ENCODE measurements at regions not wholly inside any gene's neighbourhood (a gene's known extent, or its start where the extent isn't known, plus 50 kb on each side); places are given as distances from the start of the nearest gene placed in this dataset.
A peak's percentile ranks its signal among the peaks of the same experiment; 100 is the strongest.

- Histone ChIP-seq H3K9me3 (no peaks in the 10 kb centered on the region), H3K4me3 (no peak overlapping the region), H3K36me3 (no peaks in the 10 kb centered on the region), H3K27me3 (no peaks in the 10 kb centered on the region)
- peak; percentile 66 for DNase-seq
Observed at GRCh38 chr6:14499841-14500240, 382.3 kb downstream of the CD83 start.

DNA sequence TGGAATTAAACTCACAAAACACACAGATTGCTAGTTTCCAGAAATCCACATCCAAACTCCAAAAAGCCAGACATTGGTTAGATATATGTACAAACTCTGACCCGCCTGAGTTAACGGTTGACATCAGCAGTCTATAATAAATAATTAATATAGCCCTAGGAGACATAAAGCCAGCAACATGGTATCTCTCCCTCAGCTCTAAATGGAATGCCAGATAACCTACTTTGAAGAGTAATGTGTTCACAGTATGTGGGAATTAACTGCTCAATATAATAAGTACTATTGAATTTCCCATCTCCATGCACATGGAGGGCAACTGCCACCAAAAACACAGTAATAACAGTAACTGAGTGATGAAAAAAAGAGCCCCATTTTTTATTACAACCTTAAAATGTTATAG lies 383.2 kb downstream of the CD83 start:
- Histone ChIP-seq H3K27me3 (no peaks in the 10 kb centered on the region), H3K36me3 (no peaks in the 10 kb centered on the region), H3K9me3 (no peaks in the 10 kb centered on the region), H3K4me3 (no peak overlapping the region)
- DNase-seq: no peak

- no peak for DNase-seq
- no peaks in the 10 kb centered on the region for H3K9me3 ChIP-seq
- no peaks in the 10 kb centered on the region for H3K27me3 ChIP-seq
- H3K4me3 ChIP-seq: no peak overlapping the region
- H3K36me3 ChIP-seq: no peaks in the 10 kb centered on the region
Observed at GRCh38 chr6:14501240-14501639, 383.7 kb downstream of the CD83 start.

- Histone ChIP-seq H3K36me3 (no peaks in the 10 kb centered on the region), H3K4me3 (no peak overlapping the region), H3K9me3 (no peaks in the 10 kb centered on the region), H3K27me3 (no peaks in the 10 kb centered on the region)
- no peak for DNase-seq
Observed at GRCh38 chr6:14501914-14502313, 384.3 kb downstream of the CD83 start.

DNA sequence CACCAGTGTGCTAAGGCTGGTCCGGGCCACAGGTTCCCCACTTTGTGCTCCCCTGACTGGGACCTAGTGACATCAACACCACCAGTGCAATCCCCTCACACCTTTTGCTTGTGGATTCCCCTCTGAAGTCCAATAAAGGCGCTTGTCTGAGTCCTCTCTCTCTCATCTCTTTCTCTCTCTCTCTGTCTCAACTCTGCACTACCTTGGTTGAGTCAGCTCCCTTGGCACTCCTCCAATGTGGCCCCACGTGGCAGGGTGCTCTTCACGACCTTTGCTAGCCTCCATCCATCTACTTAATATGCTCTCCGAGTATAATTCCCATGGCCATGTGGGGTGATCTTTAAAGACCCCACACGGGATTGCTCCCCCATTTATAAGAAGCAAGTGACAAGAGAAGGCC lies 385.0 kb downstream of the CD83 start:
- H3K4me3 ChIP-seq: no peak overlapping the region
- H3K9me3 ChIP-seq: no peaks in the 10 kb centered on the region
- H3K36me3 ChIP-seq: no peaks in the 10 kb centered on the region
- DNase-seq: peak; percentile 22
- H3K27me3 ChIP-seq: no peaks in the 10 kb centered on the region

- Histone ChIP-seq H3K4me3 (no peak overlapping the region), H3K36me3 (no peaks in the 10 kb centered on the region), H3K27me3 (no peaks in the 10 kb centered on the region), H3K9me3 (no peaks in the 10 kb centered on the region)
- no peak for DNase-seq
Observed at GRCh38 chr6:14505401-14505800, 387.8 kb downstream of the CD83 start.

GRCh38 chr6:14506656-14507246 lies 389.2 kb downstream of the CD83 start:
- Histone ChIP-seq H3K27me3 (no peaks in the 10 kb centered on the region), H3K4me3 (no peak overlapping the region)

DNA sequence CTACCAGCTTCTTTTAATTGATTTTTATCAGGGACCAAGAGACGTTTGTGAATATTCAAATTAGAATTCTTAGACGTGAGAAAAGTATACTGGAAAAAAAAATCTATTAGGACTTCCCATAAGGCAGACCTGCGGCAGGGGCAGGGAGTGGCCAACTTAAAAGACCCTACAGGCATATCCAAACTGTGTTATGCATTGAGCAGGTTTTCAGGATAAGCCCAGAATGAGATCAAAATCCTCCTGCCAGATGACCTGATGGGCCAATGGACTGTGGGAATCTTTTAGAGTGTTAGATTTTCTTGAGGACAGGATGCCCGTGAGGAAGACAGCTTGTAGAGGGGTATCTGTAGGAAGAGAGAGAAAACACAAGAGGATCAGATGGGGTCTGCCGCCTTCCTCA lies 391.5 kb downstream of the CD83 start:
- no peaks in the 10 kb centered on the region for H3K36me3 ChIP-seq

More at GRCh38 chr6:14506656-14507246, 389.2 kb downstream of the CD83 start:
- Histone ChIP-seq H3K36me3 (no peaks in the 10 kb centered on the region), H3K9me3 (no peaks in the 10 kb centered on the region)
- no peak for DNase-seq

GRCh38 chr6:14510038-14510437 lies 392.5 kb downstream of the CD83 start:
- H3K4me3 ChIP-seq: no peak overlapping the region
- H3K9me3 ChIP-seq: no peaks in the 10 kb centered on the region
- no peaks in the 10 kb centered on the region for H3K36me3 ChIP-seq
- no peak for DNase-seq
- no peaks in the 10 kb centered on the region for H3K27me3 ChIP-seq

More for the DNA sequence above, 391.5 kb downstream of the CD83 start:
- DNase-seq: no peak
- Histone ChIP-seq H3K9me3 (no peaks in the 10 kb centered on the region), H3K27me3 (no peaks in the 10 kb centered on the region), H3K4me3 (no peak overlapping the region)

DNA sequence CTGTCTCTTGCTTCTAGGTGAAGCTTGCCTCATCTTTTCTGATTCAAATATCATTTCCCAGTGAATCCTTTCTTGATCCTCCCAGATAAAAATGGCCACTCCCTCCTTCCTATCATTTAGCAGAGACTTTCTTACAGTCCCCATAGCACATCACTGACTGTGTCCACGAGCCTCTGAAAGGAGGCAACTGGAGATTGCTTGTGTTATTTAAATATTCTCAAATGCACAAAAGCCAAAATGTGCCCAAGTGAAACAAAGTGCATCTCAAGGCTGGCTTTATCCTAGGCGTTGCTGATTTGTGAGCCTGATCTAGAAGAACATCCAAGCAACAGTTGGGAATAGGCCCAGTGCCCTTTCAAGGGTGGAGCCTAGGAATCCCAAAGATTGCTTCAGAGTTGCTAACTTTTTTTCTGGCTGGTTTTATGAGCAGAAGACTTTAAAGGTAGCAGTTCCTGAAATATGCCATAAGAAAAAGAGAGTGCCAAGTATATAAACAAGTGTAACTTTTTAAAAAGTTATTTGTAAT lies 393.6 kb downstream of the CD83 start:
- DNase-seq: no peak
- no peaks in the 10 kb centered on the region for H3K27me3 ChIP-seq
- H3K9me3 ChIP-seq: no peaks in the 10 kb centered on the region
- H3K36me3 ChIP-seq: no peaks in the 10 kb centered on the region
- H3K4me3 ChIP-seq: no peak overlapping the region

GRCh38 chr6:14512246-14512645 lies 394.7 kb downstream of the CD83 start:
- H3K36me3 ChIP-seq: no peaks in the 10 kb centered on the region
- H3K9me3 ChIP-seq: no peaks in the 10 kb centered on the region
- no peaks in the 10 kb centered on the region for H3K27me3 ChIP-seq
- H3K4me3 ChIP-seq: no peak overlapping the region
- no peak for DNase-seq

DNA sequence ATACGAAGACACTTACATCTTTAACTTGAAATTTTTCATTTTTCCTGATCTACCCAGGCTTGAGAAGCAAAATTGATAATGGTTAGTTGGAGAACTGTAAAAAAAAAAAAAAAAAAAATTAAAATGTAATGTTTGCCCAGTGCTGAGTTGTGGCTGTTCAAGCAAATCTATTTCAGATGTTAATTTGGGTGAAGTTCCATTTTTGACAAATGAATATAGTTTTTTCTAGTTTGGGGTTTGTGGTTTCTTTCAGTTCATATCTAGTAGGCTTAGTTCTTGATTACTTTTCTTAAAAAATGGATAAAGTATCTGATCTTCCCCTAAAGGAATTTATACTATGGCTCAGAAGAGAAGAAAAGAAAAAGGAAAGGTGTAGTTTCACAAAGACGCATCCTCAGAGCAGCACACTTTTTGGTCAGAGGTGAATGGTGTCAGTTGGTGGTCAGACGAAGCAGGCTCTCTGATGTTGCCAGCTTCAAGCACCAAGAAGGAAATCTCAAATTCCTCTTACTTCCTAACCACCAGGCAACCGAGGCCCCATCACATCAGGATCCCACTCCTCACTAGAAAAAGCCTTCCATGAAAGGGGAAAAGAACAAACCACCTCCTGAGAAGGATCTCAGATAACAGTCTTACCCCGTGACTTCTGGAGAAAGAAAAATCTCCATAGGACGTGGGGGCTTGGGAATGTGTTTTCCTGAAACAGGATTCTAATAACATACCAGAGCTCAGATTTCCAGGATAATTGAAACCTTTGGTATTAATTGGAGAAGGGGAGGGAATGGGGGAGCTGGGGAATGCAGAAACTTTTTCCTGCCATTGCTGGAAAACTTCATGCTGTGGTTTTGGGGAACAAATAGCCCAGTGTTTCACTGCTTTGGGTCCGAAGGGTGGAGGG lies 396.2 kb downstream of the CD83 start:
- Histone ChIP-seq H3K9me3 (no peaks in the 10 kb centered on the region), H3K4me3 (no peak overlapping the region), H3K27me3 (no peaks in the 10 kb centered on the region), H3K36me3 (no peaks in the 10 kb centered on the region)
- no peak for DNase-seq

GRCh38 chr6:14516956-14517355 lies 399.4 kb downstream of the CD83 start:
- no peaks in the 10 kb centered on the region for H3K36me3 ChIP-seq
- no peaks in the 10 kb centered on the region for H3K27me3 ChIP-seq
- peaks cover 4% of the 10 kb centered on the region; the same call in 1 of the 2 replicates for H3K9me3 ChIP-seq
- H3K4me3 ChIP-seq: no peak overlapping the region
- no peak for DNase-seq

DNA sequence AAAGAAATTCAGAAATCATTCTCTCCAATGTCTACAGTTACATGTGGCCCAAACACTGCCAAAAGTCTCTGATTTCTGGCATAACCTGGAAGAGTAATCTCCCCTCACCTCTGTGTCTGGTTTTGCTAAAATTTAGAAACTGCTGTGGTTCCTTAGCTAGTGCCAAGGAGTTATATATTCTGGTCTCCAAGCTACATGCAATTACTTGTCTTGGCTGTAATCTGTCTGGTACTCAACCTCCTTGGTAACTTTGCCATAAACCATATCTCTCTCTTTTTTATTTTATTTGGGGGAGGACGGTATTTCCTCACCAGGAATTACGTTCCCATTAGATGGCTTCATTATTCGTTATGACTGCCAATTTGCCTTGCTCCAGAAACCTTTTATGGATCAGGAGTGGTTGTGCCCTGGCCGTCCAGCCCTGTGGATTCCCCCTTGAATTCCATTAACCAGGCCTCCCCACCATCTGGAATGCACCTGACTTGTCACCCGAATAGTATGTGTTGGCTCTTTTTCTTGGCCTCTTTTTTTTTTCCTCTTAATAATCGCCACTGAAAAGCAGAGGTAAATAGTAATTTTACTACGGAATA lies 400.0 kb downstream of the CD83 start:
- peak; percentile 61 for DNase-seq
- H3K9me3 ChIP-seq: peaks cover 4% of the 10 kb centered on the region; the same call in 1 of the 2 replicates
- no peaks in the 10 kb centered on the region for H3K36me3 ChIP-seq
- H3K27me3 ChIP-seq: no peaks in the 10 kb centered on the region
- no peak overlapping the region for H3K4me3 ChIP-seq

GRCh38 chr6:14518515-14519217 lies 401.1 kb downstream of the CD83 start:
- no peak for DNase-seq
- H3K27me3 ChIP-seq: no peaks in the 10 kb centered on the region
- H3K36me3 ChIP-seq: no peaks in the 10 kb centered on the region
- H3K4me3 ChIP-seq: no peak overlapping the region
- peaks cover 4% of the 10 kb centered on the region; the same call in 1 of the 2 replicates for H3K9me3 ChIP-seq

DNA sequence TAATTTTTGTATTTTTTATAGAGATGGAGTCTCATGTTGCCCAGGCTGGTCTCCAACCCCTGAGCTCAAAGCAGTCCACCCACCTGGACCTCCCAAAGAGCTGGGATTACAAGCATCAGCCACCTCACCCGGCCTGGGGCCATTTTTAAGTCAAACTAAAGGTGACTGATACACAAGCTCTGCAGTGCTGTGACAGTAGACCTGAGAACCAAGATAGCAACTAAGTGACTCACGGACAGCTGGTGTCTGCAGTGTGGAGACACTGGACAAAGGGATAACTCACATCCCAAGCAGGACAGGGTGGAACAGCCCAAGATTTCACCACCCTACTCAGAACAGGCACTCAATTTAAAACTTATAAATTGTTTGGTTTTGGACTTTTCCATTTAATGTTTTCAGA lies 402.5 kb downstream of the CD83 start:
- no peak for DNase-seq
- H3K27me3 ChIP-seq: no peaks in the 10 kb centered on the region
- peaks cover 4% of the 10 kb centered on the region; the same call in 1 of the 2 replicates for H3K9me3 ChIP-seq
- no peak overlapping the region for H3K4me3 ChIP-seq
- H3K36me3 ChIP-seq: no peaks in the 10 kb centered on the region

- H3K9me3 ChIP-seq: peaks cover 4% of the 10 kb centered on the region; the same call in 1 of the 2 replicates
- no peaks in the 10 kb centered on the region for H3K27me3 ChIP-seq
- no peak overlapping the region for H3K4me3 ChIP-seq
- DNase-seq: no peak
- no peaks in the 10 kb centered on the region for H3K36me3 ChIP-seq
Observed at GRCh38 chr6:14520536-14520935, 403.0 kb downstream of the CD83 start.
